ENCODE measurements at regions not wholly inside any gene's neighbourhood (a gene's known extent, or its start where the extent isn't known, plus 50 kb on each side); places are given as distances from the start of the nearest gene placed in this dataset.

DNA sequence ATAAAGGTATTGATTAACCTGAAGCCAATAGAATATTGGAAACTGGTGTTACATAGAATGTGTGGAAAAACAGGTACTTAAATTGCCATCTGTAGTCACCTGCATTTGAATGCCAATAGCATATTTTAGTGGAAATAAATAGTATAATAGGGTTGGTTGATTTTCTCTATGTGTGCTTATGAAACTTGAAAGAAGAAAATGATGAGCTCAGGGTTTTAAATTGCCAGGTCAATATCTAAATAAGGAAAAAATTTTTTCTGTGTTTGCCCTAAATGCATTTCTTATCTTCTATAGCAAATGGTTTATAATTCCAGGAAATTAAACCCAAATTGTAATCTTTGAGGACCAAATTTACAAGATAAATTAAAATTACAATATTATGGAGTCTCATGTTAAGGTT, 626.6 kb downstream of the CDH8 start:
- Mint-ChIP-seq H3K36me3 (ENCODE audit: low read depth) (no peaks in the 10 kb centered on the region), H3K27ac (no peak overlapping the region), H3K4me1 (ENCODE audit: low read depth) (no peaks in the 10 kb centered on the region), H3K27me3 (ENCODE audit: low read depth) (no peaks in the 10 kb centered on the region), H3K4me3 (no peak overlapping the region), H3K9me3 (peaks cover 38% of the 10 kb centered on the region)

DNA sequence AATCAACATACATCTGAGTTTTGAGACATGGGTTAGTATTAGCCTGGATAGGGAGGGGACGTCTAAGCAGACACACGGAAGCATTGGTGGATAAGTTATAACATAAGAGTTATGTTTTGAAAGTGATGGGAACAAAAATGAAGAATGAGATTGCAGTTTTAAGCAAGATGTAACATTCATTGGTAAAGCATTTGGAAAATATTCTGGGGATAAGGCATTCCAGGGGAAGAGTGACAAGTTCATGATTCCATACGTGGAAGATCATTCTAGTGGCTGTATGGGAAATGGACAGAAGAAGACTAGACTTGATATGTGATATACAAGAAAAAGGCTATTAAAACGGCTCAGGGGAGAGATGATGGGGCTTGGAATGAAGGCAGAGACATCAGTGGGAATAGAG, 632.9 kb downstream of the CDH8 start:
- H3K9me3 Mint-ChIP-seq = peaks cover 49% of the 10 kb centered on the region
- H3K4me3 Mint-ChIP-seq = no peak overlapping the region
- H3K27ac Mint-ChIP-seq = no peak overlapping the region
- H3K27me3 Mint-ChIP-seq (ENCODE audit: low read depth) = no peaks in the 10 kb centered on the region
- H3K4me1 Mint-ChIP-seq (ENCODE audit: low read depth) = no peaks in the 10 kb centered on the region
- H3K36me3 Mint-ChIP-seq (ENCODE audit: low read depth) = no peaks in the 10 kb centered on the region

DNA sequence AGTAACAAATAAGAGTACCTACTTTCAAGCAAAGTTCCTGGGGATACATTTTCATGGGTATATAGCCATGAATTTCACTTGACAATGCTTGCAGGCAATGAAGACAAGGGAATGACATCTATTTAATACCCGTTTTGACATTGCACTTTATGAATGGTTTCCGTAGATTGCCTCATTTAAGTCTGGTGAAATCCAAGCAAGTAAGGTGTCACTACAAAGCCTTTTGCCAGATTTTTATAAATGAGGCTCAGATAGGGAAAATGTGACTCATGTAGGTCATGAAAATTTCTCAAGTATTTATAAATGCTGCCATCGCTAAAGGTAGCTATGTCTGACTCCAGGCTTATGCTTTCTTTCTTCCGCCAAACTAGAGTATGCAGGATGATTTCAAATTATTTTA, 644.3 kb downstream of the CDH8 start:
- Mint-ChIP-seq H3K4me1 (ENCODE audit: low read depth) (no peaks in the 10 kb centered on the region), H3K4me3 (no peak overlapping the region), H3K27me3 (ENCODE audit: low read depth) (no peaks in the 10 kb centered on the region), H3K9me3 (peaks cover 33% of the 10 kb centered on the region), H3K36me3 (ENCODE audit: low read depth) (no peaks in the 10 kb centered on the region), H3K27ac (no peak overlapping the region)

- no peak overlapping the region for H3K4me3 Mint-ChIP-seq
- H3K27ac Mint-ChIP-seq = no peak overlapping the region
- no peaks in the 10 kb centered on the region for H3K27me3 Mint-ChIP-seq (ENCODE audit: low read depth)
- peaks cover 37% of the 10 kb centered on the region for H3K9me3 Mint-ChIP-seq
- H3K36me3 Mint-ChIP-seq (ENCODE audit: low read depth) = no peaks in the 10 kb centered on the region
- no peaks in the 10 kb centered on the region for H3K4me1 Mint-ChIP-seq (ENCODE audit: low read depth)
Measured at GRCh38 chr16:61390965-61391637, 645.1 kb downstream of the CDH8 start.

DNA sequence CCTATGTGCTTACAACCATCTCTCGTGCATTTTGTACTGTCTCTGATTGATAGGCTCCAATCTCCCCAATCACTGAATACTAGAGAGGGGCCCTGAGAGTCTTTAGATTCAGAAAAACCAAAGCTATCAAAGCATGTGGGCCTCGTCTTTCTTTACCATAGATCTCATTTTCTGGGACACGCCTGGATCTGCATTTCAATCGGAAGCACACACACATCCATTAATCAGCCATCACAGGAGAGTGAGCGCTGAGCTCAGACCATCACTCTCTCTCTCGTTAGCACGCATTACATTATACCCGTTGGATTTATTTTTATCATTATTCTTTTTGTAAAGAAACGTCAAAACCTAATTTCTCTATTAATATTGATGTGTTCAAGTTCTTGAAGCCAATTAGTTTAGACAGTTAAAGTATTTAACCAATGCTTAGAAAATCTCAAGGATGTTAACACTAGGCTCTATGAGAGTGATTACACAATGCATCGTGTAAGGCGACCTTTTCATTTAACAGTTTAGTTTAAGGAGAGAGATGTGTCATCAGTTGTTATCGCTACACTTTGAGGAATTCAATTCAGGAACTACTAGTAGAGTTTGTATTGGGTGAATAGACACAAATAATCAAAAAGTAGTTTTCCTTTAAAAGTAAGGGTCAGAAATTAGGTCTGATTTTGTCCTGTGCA, 650.7 kb downstream of the CDH8 start:
- H3K9me3 Mint-ChIP-seq = peaks cover 48% of the 10 kb centered on the region
- no peak overlapping the region for H3K4me3 Mint-ChIP-seq
- H3K36me3 Mint-ChIP-seq (ENCODE audit: low read depth) = no peaks in the 10 kb centered on the region
- H3K4me1 Mint-ChIP-seq (ENCODE audit: low read depth) = no peaks in the 10 kb centered on the region
- H3K27ac Mint-ChIP-seq = no peak overlapping the region
- H3K27me3 Mint-ChIP-seq (ENCODE audit: low read depth) = no peaks in the 10 kb centered on the region

DNA sequence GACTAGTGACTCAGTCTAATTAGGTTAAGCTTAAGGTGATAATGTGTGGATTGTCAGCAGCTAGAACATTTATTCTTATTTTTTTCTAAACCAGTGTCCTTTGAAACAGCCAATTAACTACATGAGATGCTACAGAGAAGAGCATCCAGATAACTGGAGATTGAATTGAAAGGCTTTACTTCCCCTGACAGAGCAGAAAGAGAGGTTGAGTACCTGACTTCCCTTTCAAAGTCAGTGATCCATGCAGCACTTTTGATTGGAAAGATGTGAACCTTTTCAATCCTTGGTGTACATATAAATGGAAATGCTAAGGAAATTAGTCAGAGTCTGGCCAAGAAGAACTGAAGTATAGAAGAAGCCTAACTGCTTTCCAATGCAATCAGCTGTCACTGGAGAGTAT, 653.8 kb downstream of the CDH8 start:
- no peak overlapping the region for H3K4me3 Mint-ChIP-seq
- no peak overlapping the region for H3K27ac Mint-ChIP-seq
- no peaks in the 10 kb centered on the region for H3K4me1 Mint-ChIP-seq (ENCODE audit: low read depth)
- H3K36me3 Mint-ChIP-seq (ENCODE audit: low read depth) = no peaks in the 10 kb centered on the region
- H3K27me3 Mint-ChIP-seq (ENCODE audit: low read depth) = no peaks in the 10 kb centered on the region
- H3K9me3 Mint-ChIP-seq = peaks cover 40% of the 10 kb centered on the region

DNA sequence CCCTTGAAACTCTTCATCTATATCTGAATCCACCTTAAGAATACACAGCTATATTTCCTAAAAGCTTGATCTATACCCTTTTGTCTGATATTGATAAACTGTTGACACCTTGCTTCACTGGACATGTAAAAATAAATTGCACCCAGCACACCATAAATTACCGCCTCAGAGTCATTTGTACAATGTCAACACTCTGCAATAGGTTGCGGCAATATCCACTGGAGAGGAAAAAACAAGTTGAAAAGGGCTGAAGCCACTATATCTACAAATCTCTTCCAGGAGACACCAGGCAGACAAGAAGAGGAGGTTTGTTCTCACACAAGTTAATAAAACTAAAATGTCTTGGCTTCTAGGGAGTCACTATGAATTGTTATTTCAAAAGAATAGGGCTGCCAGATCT, 656.9 kb downstream of the CDH8 start:
- no peaks in the 10 kb centered on the region for H3K4me1 Mint-ChIP-seq (ENCODE audit: low read depth)
- H3K9me3 Mint-ChIP-seq = peaks cover 39% of the 10 kb centered on the region
- no peaks in the 10 kb centered on the region for H3K27me3 Mint-ChIP-seq (ENCODE audit: low read depth)
- H3K4me3 Mint-ChIP-seq = no peak overlapping the region
- H3K36me3 Mint-ChIP-seq (ENCODE audit: low read depth) = no peaks in the 10 kb centered on the region
- H3K27ac Mint-ChIP-seq = no peak overlapping the region

GRCh38 chr16:61374071-61374470, 662.2 kb downstream of the CDH8 start:
- no peak overlapping the region for H3K27ac Mint-ChIP-seq
- no peaks in the 10 kb centered on the region for H3K27me3 Mint-ChIP-seq (ENCODE audit: low read depth)
- H3K4me1 Mint-ChIP-seq (ENCODE audit: low read depth) = no peaks in the 10 kb centered on the region
- no peak overlapping the region for H3K4me3 Mint-ChIP-seq
- peaks cover 28% of the 10 kb centered on the region for H3K9me3 Mint-ChIP-seq
- no peaks in the 10 kb centered on the region for H3K36me3 Mint-ChIP-seq (ENCODE audit: low read depth)

DNA sequence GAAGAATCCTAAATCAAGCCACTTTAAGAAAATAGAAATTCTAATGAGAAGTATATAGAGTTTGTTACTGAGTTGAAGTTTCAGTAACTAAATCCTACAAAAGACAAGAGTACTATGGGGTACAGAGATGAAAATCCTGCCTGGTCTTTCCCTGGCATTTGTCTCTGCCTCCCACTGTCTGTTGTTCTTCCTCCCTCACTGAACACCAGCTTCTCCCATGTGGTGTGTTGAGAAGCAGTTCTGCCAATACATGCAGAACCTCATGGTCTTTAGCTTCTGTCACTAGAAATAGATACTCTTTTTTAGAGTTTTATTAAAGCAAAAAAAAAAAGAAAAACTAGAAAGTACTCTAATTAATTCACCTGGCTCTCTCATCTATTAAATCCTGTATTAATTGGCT, 664.4 kb downstream of the CDH8 start:
- Mint-ChIP-seq H3K36me3 (ENCODE audit: low read depth) (no peaks in the 10 kb centered on the region), H3K27me3 (ENCODE audit: low read depth) (no peaks in the 10 kb centered on the region), H3K4me1 (ENCODE audit: low read depth) (no peaks in the 10 kb centered on the region), H3K27ac (no peak overlapping the region), H3K9me3 (peaks cover 30% of the 10 kb centered on the region), H3K4me3 (no peak overlapping the region)

DNA sequence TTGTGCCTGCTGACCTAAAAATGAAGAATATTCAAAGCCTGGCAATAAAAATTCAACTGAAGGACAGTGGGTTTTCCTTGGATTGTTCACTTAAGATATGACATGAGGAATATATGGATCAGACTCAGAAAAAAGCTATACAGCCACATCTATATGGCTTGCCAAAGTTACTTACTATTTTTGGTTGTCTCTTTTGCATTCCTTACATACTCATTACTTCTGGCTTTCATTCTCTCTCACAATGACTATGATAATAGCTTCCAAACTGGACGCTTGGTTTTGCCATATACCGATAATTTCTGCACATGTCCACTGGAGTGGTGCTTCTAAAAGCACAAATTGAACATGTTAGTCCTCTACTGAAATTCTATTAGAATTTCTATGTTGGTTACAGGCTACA, 664.9 kb downstream of the CDH8 start:
- no peak overlapping the region for H3K4me3 Mint-ChIP-seq
- no peak overlapping the region for H3K27ac Mint-ChIP-seq
- peaks cover 30% of the 10 kb centered on the region for H3K9me3 Mint-ChIP-seq
- H3K36me3 Mint-ChIP-seq (ENCODE audit: low read depth) = no peaks in the 10 kb centered on the region
- H3K27me3 Mint-ChIP-seq (ENCODE audit: low read depth) = no peaks in the 10 kb centered on the region
- H3K4me1 Mint-ChIP-seq (ENCODE audit: low read depth) = no peaks in the 10 kb centered on the region

DNA sequence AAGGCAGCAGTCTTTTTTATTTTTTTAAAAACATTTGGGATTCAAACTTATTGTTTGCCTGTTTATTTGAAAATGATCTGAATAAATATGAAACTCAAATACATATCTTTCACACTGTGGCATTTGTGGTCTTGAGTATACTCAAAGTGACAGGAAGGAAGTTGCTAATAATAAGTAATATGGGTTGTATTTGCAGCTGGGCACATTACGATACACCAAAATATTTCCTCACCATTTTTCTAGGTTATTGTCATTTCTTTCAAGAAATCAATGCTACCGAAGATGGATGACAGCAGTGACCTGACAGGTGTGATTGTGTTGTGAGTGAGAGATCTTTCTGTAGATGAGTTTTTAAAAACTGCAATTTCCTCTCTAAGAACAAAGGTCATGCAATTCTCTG, 665.7 kb downstream of the CDH8 start:
- H3K4me1 Mint-ChIP-seq (ENCODE audit: low read depth) = no peaks in the 10 kb centered on the region
- no peaks in the 10 kb centered on the region for H3K36me3 Mint-ChIP-seq (ENCODE audit: low read depth)
- no peak overlapping the region for H3K27ac Mint-ChIP-seq
- no peak overlapping the region for H3K4me3 Mint-ChIP-seq
- peaks cover 34% of the 10 kb centered on the region for H3K9me3 Mint-ChIP-seq
- H3K27me3 Mint-ChIP-seq (ENCODE audit: low read depth) = no peaks in the 10 kb centered on the region

DNA sequence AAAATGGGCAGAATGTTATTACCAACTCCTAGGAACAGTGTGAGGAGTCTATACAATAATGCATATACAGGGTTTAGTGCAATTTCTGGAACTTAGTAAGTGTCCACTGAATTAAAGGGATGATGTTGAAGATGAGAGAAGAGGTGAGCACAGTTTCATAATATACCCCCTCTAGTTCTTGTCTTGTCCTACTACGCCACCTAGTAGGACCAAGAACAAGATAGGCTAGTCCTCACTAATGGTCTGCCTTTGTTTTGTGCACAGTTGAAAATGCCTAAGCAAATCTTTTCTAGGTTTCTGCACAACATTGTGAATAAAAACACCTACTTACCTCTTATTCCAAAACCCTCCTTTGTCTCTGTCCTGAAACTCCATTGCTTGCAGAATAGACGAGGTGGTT, 670.2 kb downstream of the CDH8 start:
- H3K9me3 Mint-ChIP-seq = peaks cover 24% of the 10 kb centered on the region
- H3K27me3 Mint-ChIP-seq (ENCODE audit: low read depth) = no peaks in the 10 kb centered on the region
- H3K4me3 Mint-ChIP-seq = no peak overlapping the region
- no peaks in the 10 kb centered on the region for H3K4me1 Mint-ChIP-seq (ENCODE audit: low read depth)
- no peak overlapping the region for H3K27ac Mint-ChIP-seq
- no peaks in the 10 kb centered on the region for H3K36me3 Mint-ChIP-seq (ENCODE audit: low read depth)

GRCh38 chr16:61364990-61365389, 671.2 kb downstream of the CDH8 start:
- Mint-ChIP-seq H3K4me3 (no peak overlapping the region), H3K36me3 (ENCODE audit: low read depth) (no peaks in the 10 kb centered on the region), H3K27me3 (ENCODE audit: low read depth) (no peaks in the 10 kb centered on the region), H3K27ac (no peak overlapping the region), H3K9me3 (peaks cover 24% of the 10 kb centered on the region), H3K4me1 (ENCODE audit: low read depth) (no peaks in the 10 kb centered on the region)

DNA sequence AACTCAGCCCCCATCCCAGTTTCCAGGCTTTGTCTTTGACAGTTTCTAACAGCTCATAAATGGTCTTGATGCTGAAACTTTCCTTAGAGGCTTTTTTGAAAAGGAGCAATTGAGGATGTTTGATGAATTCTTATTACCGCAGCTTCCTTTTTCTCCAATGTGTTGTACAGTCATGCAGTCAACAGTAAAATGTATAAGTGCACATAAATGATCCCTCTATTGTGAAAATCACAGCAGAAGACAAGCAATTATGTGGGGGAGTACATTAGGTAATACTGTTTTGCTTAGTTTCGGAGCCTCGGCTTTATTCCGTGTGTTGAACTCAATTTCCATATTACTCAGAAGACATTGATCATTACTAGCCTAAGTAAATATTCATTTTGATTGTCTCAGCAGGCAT, 673.7 kb downstream of the CDH8 start:
- Mint-ChIP-seq H3K27ac (no peak overlapping the region), H3K4me3 (no peak overlapping the region), H3K36me3 (ENCODE audit: low read depth) (no peaks in the 10 kb centered on the region), H3K9me3 (peaks cover 21% of the 10 kb centered on the region), H3K4me1 (ENCODE audit: low read depth) (no peaks in the 10 kb centered on the region), H3K27me3 (ENCODE audit: low read depth) (no peaks in the 10 kb centered on the region)

DNA sequence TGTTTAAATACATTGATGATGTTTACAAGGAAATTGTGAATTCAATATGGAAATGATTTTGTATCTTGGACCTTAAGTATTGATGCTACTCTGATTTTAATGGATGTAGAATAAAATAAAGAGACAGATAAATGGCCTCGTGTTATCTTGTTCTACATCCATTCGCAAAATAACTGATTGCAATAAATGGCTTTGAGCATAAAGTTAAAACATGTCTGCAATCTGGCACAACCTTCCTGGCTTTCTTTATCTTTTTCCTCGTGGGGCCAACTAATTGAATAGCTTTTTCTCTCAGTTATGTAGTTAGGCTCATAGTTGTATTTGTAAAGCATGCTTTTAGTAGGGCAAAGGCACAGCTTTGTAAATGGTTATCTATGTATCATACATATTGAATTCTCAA, 691.4 kb downstream of the CDH8 start:
- H3K36me3 Mint-ChIP-seq (ENCODE audit: low read depth) = no peaks in the 10 kb centered on the region
- H3K27me3 Mint-ChIP-seq (ENCODE audit: low read depth) = no peaks in the 10 kb centered on the region
- H3K27ac Mint-ChIP-seq = no peak overlapping the region
- H3K9me3 Mint-ChIP-seq = no peaks in the 10 kb centered on the region
- no peaks in the 10 kb centered on the region for H3K4me1 Mint-ChIP-seq (ENCODE audit: low read depth)
- no peak overlapping the region for H3K4me3 Mint-ChIP-seq

Measured in T-helper 1 cell treated with Interleukin-12 subunit alpha and Interleukin-12 subunit beta and Interleukin-4 antibody, amounts not matched to agents 30 μg/mL and 1 μg/mL, for 36 hours (primary cell).